H1 (cell line): ENCODE measurements at regions not wholly inside any gene's neighbourhood (a gene's known extent, or its start where the extent isn't known, plus 50 kb on each side); places are given as distances from the start of the nearest gene placed in this dataset.
"Not testable (repeated sequence)": the region's sequence is repeated elsewhere in the genome, so short reads cannot be mapped to it uniquely, and the experiment has no call there.

Source experiments
- CTCF ChIA-PET: fragments of 300-600 bp; sonication (Branson Sonifier 250); formaldehyde crosslinking; loops from one replicate; lab custom pipeline; 2021; ENCODE audit not compliant: partially characterized antibody; lab: Charles Lee
- POLR2A ChIA-PET: fragments of 300-600 bp; sonication (Branson Sonifier 250); formaldehyde crosslinking; loops from one replicate; lab custom pipeline; 2021; ENCODE audit warnings: inconsistent platforms; ENCODE audit not compliant: partially characterized antibody; lab: Charles Lee
- DNase-seq, 2 experiments: peaks; one replicate each; pipeline versions ENCODE4 v3.0.0 to v3.0.0-alpha.2; 2010 to 2022; ENCODE audit warnings: low spot score in 2 of 2, low read depth in 1 of 2, mixed read lengths in 1 of 2
- FAIRE-seq: peaks from 2 replicates; lab custom pipeline; 2011; peaks lifted over from hg19 to GRCh38; lab: Jason Lieb, UNC
- H2AFZ ChIP-seq: 2 replicates; pipeline ENCODE4 v1.8.1; 2012; ENCODE audit warnings: low read length, inconsistent platforms
- H2AK5ac ChIP-seq: 2 replicates; pipeline ENCODE4 v1.6.1; 2013; ENCODE audit warnings: low read depth, low read length
- H2BK120ac ChIP-seq: replicated peaks from 2 replicates; pipeline ENCODE3; 2013; ENCODE audit warnings: low read depth, low read length, inconsistent platforms
- H2BK12ac ChIP-seq: 2 replicates; pipeline ENCODE4 v1.6.1; 2013; ENCODE audit warnings: low read depth, low read length
- H2BK15ac ChIP-seq: 2 replicates; pipeline ENCODE4 v1.6.1; 2013; ENCODE audit warnings: low read length
- H2BK20ac ChIP-seq: 2 replicates; pipeline ENCODE4 v1.6.1; 2013; ENCODE audit warnings: low read length
- H2BK5ac ChIP-seq: 2 replicates; pipeline ENCODE4 v1.6.1; 2013; ENCODE audit warnings: low read depth, low read length
- H3K14ac ChIP-seq: 2 replicates; pipeline ENCODE4 v1.6.1; 2013; ENCODE audit warnings: inconsistent platforms; ENCODE audit not compliant: insufficient read length
- H3K18ac ChIP-seq: 2 replicates; pipeline ENCODE4 v1.6.1; 2013; ENCODE audit warnings: low read length; ENCODE audit errors: extremely low read depth
- H3K23ac ChIP-seq: 2 replicates; pipeline ENCODE4 v1.6.1; 2013; ENCODE audit warnings: inconsistent platforms; ENCODE audit not compliant: insufficient read length
- H3K23me2 ChIP-seq: 2 replicates; pipeline ENCODE4 v1.6.1; 2013; ENCODE audit warnings: low read depth, low read length
- H3K27ac ChIP-seq: 2 replicates; pipeline ENCODE4 v1.6.1; 2011; ENCODE audit warnings: low read depth, low read length, inconsistent platforms
- H3K27me3 ChIP-seq, 4 experiments: replicated peaks in 1 of 4; 1 replicate in 1 of 4; 2 replicates in 3 of 4; pipeline versions ENCODE4 v1.6.1 to v1.8.1; 2011 to 2013; ENCODE audit warnings: low read length in 3 of 4, mild to moderate bottlenecking in 3 of 4, inconsistent platforms in 2 of 4, mixed read lengths in 2 of 4, moderate library complexity in 1 of 4; ENCODE audit not compliant: control insufficient read depth in 3 of 4, insufficient read depth in 3 of 4; ENCODE audit errors: extremely low read depth in 1 of 4
- H3K36me3 ChIP-seq, 4 experiments: 2 replicates each; pipeline versions ENCODE4 v1.6.1 to v1.8.1; 2011 to 2013; ENCODE audit warnings: mild to moderate bottlenecking in 4 of 4, low read length in 3 of 4, moderate library complexity in 2 of 4, control low read depth in 1 of 4, inconsistent platforms in 1 of 4; ENCODE audit not compliant: insufficient read depth in 4 of 4, control insufficient read depth in 2 of 4
- H3K4ac ChIP-seq: replicated peaks from 2 replicates; pipeline ENCODE3; 2013; ENCODE audit warnings: low read length, low read depth, mixed read lengths, inconsistent platforms; ENCODE audit not compliant: insufficient read length
- H3K4me1 ChIP-seq, 4 experiments: replicated peaks in 1 of 4; 1 replicate in 1 of 4; 2 replicates in 3 of 4; pipeline versions ENCODE4 v1.6.1 to v1.8.1; 2011 to 2013; ENCODE audit warnings: low read length in 3 of 4, inconsistent platforms in 2 of 4, mixed read lengths in 1 of 4; ENCODE audit not compliant: insufficient read depth in 4 of 4, control insufficient read depth in 3 of 4
- H3K4me2 ChIP-seq, 2 experiments: 2 replicates each; pipeline versions ENCODE4 v1.6.1 to v1.8.1; 2011 to 2013; ENCODE audit warnings: low read depth in 2 of 2, low read length in 2 of 2, control low read depth in 1 of 2, inconsistent platforms in 1 of 2, mild to moderate bottlenecking in 1 of 2; ENCODE audit not compliant: insufficient read depth in 1 of 2
- H3K4me3 ChIP-seq, 4 experiments: fragments of 200-600, 300-600 bp in 1 of 4; sonication (generic), shearing (Covaris generic), sonication (Bioruptor Twin) in 1 of 4; 2 replicates each; pipeline versions ENCODE4 v1.5.1 to v1.8.1; 2011 to 2016; ENCODE audit warnings: low read length in 4 of 4, low read depth in 3 of 4, control low read depth in 2 of 4, inconsistent platforms in 2 of 4, mild to moderate bottlenecking in 2 of 4, mixed read lengths in 1 of 4, moderate library complexity in 1 of 4; ENCODE audit not compliant: insufficient read depth in 2 of 4; ENCODE audit errors: extremely low read depth in 1 of 4
- H3K56ac ChIP-seq: replicated peaks from 2 replicates; pipeline ENCODE3; 2013; ENCODE audit warnings: low read depth, mild to moderate bottlenecking, mixed read lengths, low read length, inconsistent platforms; ENCODE audit not compliant: insufficient read length
- H3K79me1 ChIP-seq: 2 replicates; pipeline ENCODE4 v1.6.1; 2013; ENCODE audit warnings: low read depth, low read length, control low read depth
- H3K79me2 ChIP-seq, 2 experiments: 2 replicates each; pipeline versions ENCODE4 v1.6.1 to v1.8.1; 2012 to 2013; ENCODE audit warnings: low read length in 2 of 2, mild to moderate bottlenecking in 2 of 2, inconsistent platforms in 1 of 2; ENCODE audit not compliant: insufficient read depth in 2 of 2, control insufficient read depth in 1 of 2
- H3K9ac ChIP-seq, 4 experiments: replicated peaks in 1 of 4; 1 replicate in 1 of 4; 2 replicates in 3 of 4; pipeline versions ENCODE4 v1.6.1 to v1.8.1; 2011 to 2013; ENCODE audit warnings: low read depth in 3 of 4, low read length in 3 of 4, control low read depth in 2 of 4, mild to moderate bottlenecking in 2 of 4, moderate library complexity in 2 of 4, inconsistent platforms in 1 of 4; ENCODE audit errors: extremely low read depth in 1 of 4
- H3K9me3 ChIP-seq, 2 experiments: 2 replicates each; pipeline versions ENCODE4 v1.6.1 to v1.8.1; 2012 to 2013; ENCODE audit warnings: mild to moderate bottlenecking in 2 of 2, moderate library complexity in 2 of 2, control low read depth in 1 of 2, inconsistent platforms in 1 of 2, low read depth in 1 of 2, low read length in 1 of 2, mixed read lengths in 1 of 2; ENCODE audit not compliant: insufficient read depth in 2 of 2
- H4K20me1 ChIP-seq, 2 experiments: replicated peaks in 1 of 2; 2 replicates each; pipeline versions ENCODE3 to v1.8.1; 2011 to 2013; ENCODE audit warnings: inconsistent platforms in 2 of 2, low read length in 2 of 2, mild to moderate bottlenecking in 1 of 2; ENCODE audit not compliant: insufficient read depth in 2 of 2, control insufficient read depth in 1 of 2
- H4K5ac ChIP-seq: 2 replicates; pipeline ENCODE4 v1.6.1; 2013; ENCODE audit warnings: low read length, low read depth, mixed read lengths, inconsistent platforms; ENCODE audit not compliant: insufficient read length
- H4K8ac ChIP-seq: 2 replicates; pipeline ENCODE4 v1.8.0; 2013; ENCODE audit warnings: mild to moderate bottlenecking, moderate library complexity, low read length, inconsistent platforms; ENCODE audit not compliant: insufficient read depth; ENCODE audit errors: extremely low read depth
- H4K91ac ChIP-seq: replicated peaks from 2 replicates; pipeline ENCODE3; 2013; ENCODE audit warnings: low read length, mixed read lengths, inconsistent platforms; ENCODE audit not compliant: insufficient read length
- CBX5 ChIP-seq: fragments of 300-800, 300-1000 bp; sonication (generic); IDR thresholded peaks from 2 replicates; pipeline ENCODE4 v1.7.1; 2016; ENCODE audit warnings: antibody characterized with exemption, low read length, low read depth
- CREB1 ChIP-seq: IDR thresholded peaks from 2 replicates; pipeline ENCODE4 v1.6.1; 2012; ENCODE audit warnings: inconsistent platforms
- EGR1 ChIP-seq: IDR thresholded peaks from 2 replicates; pipeline ENCODE4 v1.6.1; 2011; ENCODE audit warnings: low read depth, low read length, borderline replicate concordance
- POLR2A ChIP-seq, 2 experiments: IDR thresholded peaks; 1 replicate in 1 of 2; 2 replicates in 1 of 2; pipeline ENCODE4 v1.6.1; 2011; ENCODE audit warnings: low read depth in 2 of 2, low read length in 2 of 2, mild to moderate bottlenecking in 2 of 2; ENCODE audit errors: control extremely low read depth in 1 of 2
- SIRT6 ChIP-seq: IDR thresholded peaks from one replicate; pipeline ENCODE4 v1.7.1; 2012; ENCODE audit warnings: low read length, inconsistent platforms
- SRF ChIP-seq: IDR thresholded peaks from 2 replicates; pipeline ENCODE4 v1.6.1; 2011; ENCODE audit warnings: mild to moderate bottlenecking, low read depth, low read length, moderate library complexity
- TAF1 ChIP-seq: IDR thresholded peaks from 2 replicates; pipeline ENCODE4 v1.6.1; 2011; ENCODE audit warnings: mild to moderate bottlenecking, low read depth, low read length
- TBP ChIP-seq: IDR thresholded peaks from 2 replicates; pipeline ENCODE4 v1.6.1; 2011; ENCODE audit warnings: low read depth, low read length, improper control_type of control experiment
- ZNF274 ChIP-seq: IDR thresholded peaks from 2 replicates; pipeline ENCODE4 v1.7.0; 2012; ENCODE audit warnings: low read length, borderline replicate concordance; ENCODE audit errors: extremely low read depth
- WGBS, 2 experiments: shearing (Covaris generic) in 1 of 2; methylation state at CpG; one replicate each; pipeline versions ENCODE4 v1.1.6 to v1.1.7; 2013 to 2015; ENCODE audit warnings: low lambda C conversion rate in 2 of 2, mixed read lengths in 2 of 2, inconsistent platforms in 1 of 2, low coverage in 1 of 2, missing lambda C conversion rate in 1 of 2; ENCODE audit not compliant: insufficient replicate concordance in 2 of 2, insufficient coverage in 1 of 2, insufficient read length in 1 of 2; ENCODE audit errors: extremely low coverage in 1 of 2, missing lambda C conversion rate in 1 of 2; 5-methylcytosine and 5-hydroxymethylcytosine counted together
- TF ChIP-seq, protein P1 (sequence below), 3 experiments: IDR thresholded peaks; 1 replicate in 2 of 3; 2 replicates in 1 of 3; pipeline versions ENCODE4 v1.5.1 to v1.6.1; 2011; ENCODE audit warnings: low read length in 3 of 3, mild to moderate bottlenecking in 3 of 3, inconsistent platforms in 2 of 3, low read depth in 1 of 3, moderate library complexity in 1 of 3; ENCODE audit not compliant: insufficient read depth in 1 of 3; ENCODE audit errors: control extremely low read depth in 1 of 3

DNA sequence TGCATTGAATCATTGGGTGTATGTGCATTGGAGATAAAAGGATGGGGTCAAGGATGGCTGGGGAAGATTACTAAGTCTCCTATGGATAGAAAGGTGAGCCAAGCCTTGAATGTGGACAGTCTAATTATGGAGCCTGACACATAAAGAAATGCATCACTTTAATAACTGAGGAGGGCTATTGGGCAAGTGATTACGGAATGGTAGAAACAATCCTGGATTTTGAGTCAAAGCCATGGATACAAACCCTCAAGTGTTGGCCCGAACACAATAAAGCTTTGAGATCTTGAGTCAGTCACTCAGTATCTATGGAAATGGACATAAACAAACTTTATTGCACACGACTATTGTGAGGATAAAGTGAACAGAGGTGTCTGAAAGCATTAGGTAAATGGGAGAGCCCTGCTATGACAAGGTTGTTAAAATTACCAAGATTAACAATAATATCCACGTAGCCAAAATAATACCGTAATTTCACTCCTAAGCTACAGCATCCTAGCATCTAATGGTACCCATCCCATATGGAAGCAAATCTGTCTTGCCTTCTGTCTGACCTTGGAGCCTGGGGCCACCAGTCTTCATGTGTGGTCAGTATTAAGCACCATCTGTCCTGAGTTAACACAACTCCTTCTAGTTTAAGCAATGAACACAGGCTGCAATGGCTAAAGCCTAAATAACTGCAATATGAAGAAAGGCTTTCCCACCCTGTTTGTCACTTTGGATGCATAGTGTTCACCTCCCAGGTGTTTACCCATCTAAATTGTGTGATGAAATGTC, 136.9 kb upstream of the PRICKLE2 start (continued):
- TF ChIP-seq, protein P1, sequence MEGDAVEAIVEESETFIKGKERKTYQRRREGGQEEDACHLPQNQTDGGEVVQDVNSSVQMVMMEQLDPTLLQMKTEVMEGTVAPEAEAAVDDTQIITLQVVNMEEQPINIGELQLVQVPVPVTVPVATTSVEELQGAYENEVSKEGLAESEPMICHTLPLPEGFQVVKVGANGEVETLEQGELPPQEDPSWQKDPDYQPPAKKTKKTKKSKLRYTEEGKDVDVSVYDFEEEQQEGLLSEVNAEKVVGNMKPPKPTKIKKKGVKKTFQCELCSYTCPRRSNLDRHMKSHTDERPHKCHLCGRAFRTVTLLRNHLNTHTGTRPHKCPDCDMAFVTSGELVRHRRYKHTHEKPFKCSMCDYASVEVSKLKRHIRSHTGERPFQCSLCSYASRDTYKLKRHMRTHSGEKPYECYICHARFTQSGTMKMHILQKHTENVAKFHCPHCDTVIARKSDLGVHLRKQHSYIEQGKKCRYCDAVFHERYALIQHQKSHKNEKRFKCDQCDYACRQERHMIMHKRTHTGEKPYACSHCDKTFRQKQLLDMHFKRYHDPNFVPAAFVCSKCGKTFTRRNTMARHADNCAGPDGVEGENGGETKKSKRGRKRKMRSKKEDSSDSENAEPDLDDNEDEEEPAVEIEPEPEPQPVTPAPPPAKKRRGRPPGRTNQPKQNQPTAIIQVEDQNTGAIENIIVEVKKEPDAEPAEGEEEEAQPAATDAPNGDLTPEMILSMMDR (IDR thresholded peaks at IDR 0.05; ENCODE audit: control extremely low read depth in 1 of 3, insufficient read depth in 1 of 3, low read depth in 1 of 3, low read length in 3 of 3): no peak
- TF ChIP-seq POLR2A (IDR thresholded peaks at IDR 0.05; ENCODE audit: control extremely low read depth in 1 of 2, low read depth in 2 of 2, low read length in 2 of 2) (no peak), TAF1 (no peak), CBX5 (no peak), EGR1 (no peak), ZNF274 (no peak), TBP (no peak), SRF (no peak), SIRT6 (no peak), CREB1 (no peak)

- not testable (repeated sequence) for H3K18ac ChIP-seq, H2AFZ ChIP-seq, H3K14ac ChIP-seq, H3K79me2 ChIP-seq, H3K9ac ChIP-seq, H4K91ac ChIP-seq, H3K23me2 ChIP-seq, H3K36me3 ChIP-seq, H3K4ac ChIP-seq, H3K9me3 ChIP-seq, H2BK120ac ChIP-seq, H3K79me1 ChIP-seq, H2AK5ac ChIP-seq, H2BK15ac ChIP-seq, H2BK5ac ChIP-seq, H3K23ac ChIP-seq, H3K4me2 ChIP-seq, H3K27me3 ChIP-seq, FAIRE-seq, H2BK20ac ChIP-seq, H4K20me1 ChIP-seq, H2BK12ac ChIP-seq, H4K5ac ChIP-seq, H3K56ac ChIP-seq, H4K8ac ChIP-seq, H3K4me1 ChIP-seq, DNase-seq, H3K4me3 ChIP-seq, H3K27ac ChIP-seq
- CTCF ChIA-PET: interaction anchor here (0.7 to 0.8 kb wide), 2 partner anchors 10 to 37 kb away, joined by 3 read pairs; no protein-coding TSS in a partner anchor
- POLR2A ChIA-PET: interaction anchor here (0.9 kb wide), 1 partner anchor 9 kb away, joined by 3 read pairs; no protein-coding TSS in a partner anchor
- WGBS, 2 experiments: 81% methylated on average over 4 of the region's 4 CpGs; no CpG with 5 or more reads in 1 of the 2 experiments
These were observed 135.8 kb upstream of the PRICKLE2 start for GRCh38 chr3:64361036-64361435.
